ENCODE measurements at regions not wholly inside any gene's neighbourhood (a gene's known extent, or its start where the extent isn't known, plus 50 kb on each side); places are given as distances from the start of the nearest gene placed in this dataset.

GRCh38 chr6:109239651-109240321 is 142.5 kb downstream of the CD164 start:
- TF ChIP-seq POLR2A (IDR thresholded peaks at IDR 0.05) = no peak
- TF ChIP-seq, protein P1, sequence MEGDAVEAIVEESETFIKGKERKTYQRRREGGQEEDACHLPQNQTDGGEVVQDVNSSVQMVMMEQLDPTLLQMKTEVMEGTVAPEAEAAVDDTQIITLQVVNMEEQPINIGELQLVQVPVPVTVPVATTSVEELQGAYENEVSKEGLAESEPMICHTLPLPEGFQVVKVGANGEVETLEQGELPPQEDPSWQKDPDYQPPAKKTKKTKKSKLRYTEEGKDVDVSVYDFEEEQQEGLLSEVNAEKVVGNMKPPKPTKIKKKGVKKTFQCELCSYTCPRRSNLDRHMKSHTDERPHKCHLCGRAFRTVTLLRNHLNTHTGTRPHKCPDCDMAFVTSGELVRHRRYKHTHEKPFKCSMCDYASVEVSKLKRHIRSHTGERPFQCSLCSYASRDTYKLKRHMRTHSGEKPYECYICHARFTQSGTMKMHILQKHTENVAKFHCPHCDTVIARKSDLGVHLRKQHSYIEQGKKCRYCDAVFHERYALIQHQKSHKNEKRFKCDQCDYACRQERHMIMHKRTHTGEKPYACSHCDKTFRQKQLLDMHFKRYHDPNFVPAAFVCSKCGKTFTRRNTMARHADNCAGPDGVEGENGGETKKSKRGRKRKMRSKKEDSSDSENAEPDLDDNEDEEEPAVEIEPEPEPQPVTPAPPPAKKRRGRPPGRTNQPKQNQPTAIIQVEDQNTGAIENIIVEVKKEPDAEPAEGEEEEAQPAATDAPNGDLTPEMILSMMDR (IDR thresholded peaks at IDR 0.05) = no peak

Measured in tibial nerve (tissue), 3 donors.